Endothelial cell of umbilical vein (primary cell): ENCODE measurements at regions not wholly inside any gene's neighbourhood (a gene's known extent, or its start where the extent isn't known, plus 50 kb on each side); places are given as distances from the start of the nearest gene placed in this dataset.

Experiments used
- BruUV-seq: library from RNA; stranded (reverse); fragments of 400-500 nt; replicated peaks from 2 replicates; lab custom pipeline; 2021; lab: Mats Ljungman, UMichigan
- CTCF ChIA-PET: fragments of 300-600, 350-600 bp; sonication (Branson Sonifier 250); formaldehyde crosslinking; loops from one replicate; lab custom pipeline; 2021; ENCODE audit warnings: antibody characterized with exemption, inconsistent platforms; lab: Charles Lee
- POLR2A ChIA-PET: fragments of 300-600, 350-600 bp; sonication (Branson Sonifier 250); formaldehyde crosslinking; loops from one replicate; lab custom pipeline; 2021; ENCODE audit warnings: antibody characterized with exemption, inconsistent platforms; lab: Charles Lee
- DNase-seq: peaks from one replicate; pipeline ENCODE4 v3.0.0-alpha.2; 2011; ENCODE audit warnings: low read depth, low spot score
- FAIRE-seq: peaks from 2 replicates; lab custom pipeline; 2011; peaks lifted over from hg19 to GRCh38; lab: Jason Lieb, UNC
- H2AFZ ChIP-seq: 2 replicates; pipeline ENCODE4 v1.6.0; 2012; ENCODE audit warnings: low read depth, low read length, control low read depth, inconsistent platforms
- H3K27ac ChIP-seq: 2 replicates; pipeline ENCODE4 v1.5.1; 2011; ENCODE audit warnings: low read depth, mild to moderate bottlenecking, control low read depth, low read length, moderate library complexity; ENCODE audit not compliant: insufficient read depth
- H3K27me3 ChIP-seq, 2 experiments: 2 replicates each; pipeline versions ENCODE4 v1.6.0 to v1.6.1; 2011; ENCODE audit warnings: low read length in 2 of 2, mixed read lengths in 1 of 2; ENCODE audit not compliant: control insufficient read depth in 2 of 2, insufficient read depth in 2 of 2
- H3K36me3 ChIP-seq, 2 experiments: 2 replicates in 1 of 2; 3 replicates in 1 of 2; pipeline ENCODE4 v1.5.1; 2011; ENCODE audit warnings: low read length in 2 of 2, mild to moderate bottlenecking in 1 of 2, moderate library complexity in 1 of 2; ENCODE audit not compliant: control insufficient read depth in 2 of 2, insufficient read depth in 2 of 2; ENCODE audit errors: extremely low read depth in 1 of 2
- H3K4me1 ChIP-seq: 3 replicates; pipeline ENCODE4 v1.5.1; 2011; ENCODE audit warnings: mild to moderate bottlenecking, low read length; ENCODE audit not compliant: control insufficient read depth, insufficient read depth; ENCODE audit errors: extremely low read depth
- H3K4me2 ChIP-seq: 2 replicates; pipeline ENCODE4 v1.6.1; 2011; ENCODE audit warnings: low read length, control low read depth, mixed read lengths; ENCODE audit not compliant: insufficient read depth
- H3K4me3 ChIP-seq, 3 experiments: fragments of 200-600 bp in 1 of 3; sonication (generic), shearing (Covaris generic) in 1 of 3; replicated peaks in 1 of 3; 2 replicates each; pipeline ENCODE4 v1.5.1; 2011 to 2016; ENCODE audit warnings: control low read depth in 3 of 3, low read length in 3 of 3, mild to moderate bottlenecking in 2 of 3, inconsistent platforms in 1 of 3, low read depth in 1 of 3, moderate library complexity in 1 of 3; ENCODE audit not compliant: insufficient read depth in 1 of 3
- H3K79me2 ChIP-seq: 2 replicates; pipeline ENCODE4 v1.6.0; 2012; ENCODE audit warnings: low read length, inconsistent platforms; ENCODE audit not compliant: control insufficient read depth, insufficient read depth
- H3K9ac ChIP-seq: replicated peaks from 2 replicates; pipeline ENCODE3; 2011; ENCODE audit warnings: low read length, control low read depth; ENCODE audit not compliant: insufficient read depth; ENCODE audit errors: extremely low read depth
- H3K9me1 ChIP-seq: replicated peaks from 3 replicates; pipeline ENCODE4 v1.6.0; 2011; ENCODE audit warnings: mild to moderate bottlenecking, low read length; ENCODE audit not compliant: control insufficient read depth, insufficient read depth; ENCODE audit errors: extremely low read depth
- H3K9me3 ChIP-seq: replicated peaks from 2 replicates; pipeline ENCODE4 v1.5.1; 2012; ENCODE audit warnings: low read length, inconsistent platforms; ENCODE audit not compliant: control insufficient read depth, insufficient read depth
- H4K20me1 ChIP-seq: replicated peaks from 2 replicates; pipeline ENCODE3; 2011; ENCODE audit warnings: mild to moderate bottlenecking, low read length; ENCODE audit not compliant: control insufficient read depth, insufficient read depth; ENCODE audit errors: extremely low read depth
- CTCF ChIP-seq, 2 donors: IDR thresholded peaks; 1 replicate in 1 of 2; 2 replicates in 1 of 2; pipeline ENCODE4 v1.5.1; 2011; ENCODE audit warnings: low read length in 2 of 2, mild to moderate bottlenecking in 2 of 2, moderate library complexity in 2 of 2, control low read depth in 1 of 2, inconsistent platforms in 1 of 2, low read depth in 1 of 2; ENCODE audit not compliant: insufficient read depth in 1 of 2; ENCODE audit errors: extremely low read depth in 1 of 2
- EZH2 ChIP-seq: IDR thresholded peaks from 2 replicates; pipeline ENCODE4 v1.6.1; 2012; ENCODE audit warnings: borderline replicate concordance, low read depth, mild to moderate bottlenecking, moderate library complexity, low read length, inconsistent platforms; ENCODE audit not compliant: severe bottlenecking
- FOS ChIP-seq: IDR thresholded peaks from 2 replicates; pipeline ENCODE4 v1.6.1; 2011; ENCODE audit warnings: mild to moderate bottlenecking, low read length, moderate library complexity, borderline replicate concordance; ENCODE audit not compliant: insufficient read depth
- GATA2 ChIP-seq: IDR thresholded peaks from 2 replicates; pipeline ENCODE4 v1.7.0; 2011; ENCODE audit warnings: low read depth, mild to moderate bottlenecking, moderate library complexity, mixed read lengths, low read length; ENCODE audit not compliant: insufficient read length, insufficient read depth
- JUN ChIP-seq: IDR thresholded peaks from 2 replicates; pipeline ENCODE4 v1.6.1; 2011; ENCODE audit warnings: borderline replicate concordance, low read depth; ENCODE audit not compliant: insufficient read length, insufficient read depth
- MAX ChIP-seq: IDR thresholded peaks from 2 replicates; pipeline ENCODE4 v1.6.1; 2011; ENCODE audit not compliant: insufficient read depth, insufficient read length
- MYC ChIP-seq: IDR thresholded peaks from one replicate; pipeline ENCODE4 v1.6.1; 2011; ENCODE audit warnings: mild to moderate bottlenecking, low read depth, low read length
- POLR2A ChIP-seq: IDR thresholded peaks from 2 replicates; pipeline ENCODE4 v1.6.1; 2012; ENCODE audit warnings: low read depth, mild to moderate bottlenecking, control low read depth, low read length
- POLR2AphosphoS5 ChIP-seq: IDR thresholded peaks from 2 replicates; pipeline ENCODE4 v1.6.1; 2012; ENCODE audit warnings: low read depth, mild to moderate bottlenecking, control low read depth, low read length, moderate library complexity; ENCODE audit not compliant: insufficient read depth
- dilution Hi-C: fragments of 300-500 bp; cut with MboI; formaldehyde crosslinking; loops from one replicate; pipeline ENCODE4 v1.15.0; 2019; ENCODE audit warnings: low sequenced_read_pairs; ENCODE audit not compliant: extremely low pct_ligation_motif_present
- intact Hi-C: fragments of 100-400 bp; cut with micrococcal nuclease; formaldehyde crosslinking; loops from one replicate; pipeline ENCODE4 v1.10.0; 2022

- BruUV-seq: no TSS peak
- no peaks in the 10 kb centered on the region for H3K4me1 ChIP-seq
- no peaks in the 10 kb centered on the region for H3K36me3 ChIP-seq
- no peak overlapping the region for H2AFZ ChIP-seq
- FAIRE-seq (no peak), DNase-seq (no peak)
- no peak overlapping the region for H3K4me2 ChIP-seq
- H3K4me3 ChIP-seq: no peak overlapping the region
- CTCF ChIA-PET: no interaction called here
- H3K9me1 ChIP-seq: no peaks in the 10 kb centered on the region
- H3K9me3 ChIP-seq: no peaks in the 10 kb centered on the region
- POLR2A ChIA-PET: no interaction called here
- dilution Hi-C loops: no loop called here
- TF ChIP-seq MAX (no peak), EZH2 (no peak), GATA2 (no peak), MYC (no peak), JUN (no peak), CTCF (IDR thresholded peaks at IDR 0.05; ENCODE audit: extremely low read depth in 1 of 2, insufficient read depth in 1 of 2, low read depth in 1 of 2, low read length in 2 of 2) (no peak), POLR2A (no peak), FOS (no peak), POLR2AphosphoS5 (no peak)
- H4K20me1 ChIP-seq: no peaks in the 10 kb centered on the region
- H3K27me3 ChIP-seq: no peaks in the 10 kb centered on the region
- H3K9ac ChIP-seq: no peak overlapping the region
- no peak overlapping the region for H3K27ac ChIP-seq
- intact Hi-C loops: no loop called here
- H3K79me2 ChIP-seq: no peaks in the 10 kb centered on the region
Measured at GRCh38 chr20:57002066-57002570, 264.3 kb downstream of the BMP7 start.
